NCI-H748 (cell line): ENCODE measurements at regions not wholly inside any gene's neighbourhood (a gene's known extent, or its start where the extent isn't known, plus 50 kb on each side); places are given as distances from the start of the nearest gene placed in this dataset.
"Not testable (repeated sequence)": the region's sequence is repeated elsewhere in the genome, so short reads cannot be mapped to it uniquely, and the experiment has no call there.

Source experiments
- DNase-seq: peaks from one replicate; lab custom pipeline; 2025; ENCODE audit not compliant: unreplicated experiment; lab: John Stamatoyannopoulos, UW

DNA sequence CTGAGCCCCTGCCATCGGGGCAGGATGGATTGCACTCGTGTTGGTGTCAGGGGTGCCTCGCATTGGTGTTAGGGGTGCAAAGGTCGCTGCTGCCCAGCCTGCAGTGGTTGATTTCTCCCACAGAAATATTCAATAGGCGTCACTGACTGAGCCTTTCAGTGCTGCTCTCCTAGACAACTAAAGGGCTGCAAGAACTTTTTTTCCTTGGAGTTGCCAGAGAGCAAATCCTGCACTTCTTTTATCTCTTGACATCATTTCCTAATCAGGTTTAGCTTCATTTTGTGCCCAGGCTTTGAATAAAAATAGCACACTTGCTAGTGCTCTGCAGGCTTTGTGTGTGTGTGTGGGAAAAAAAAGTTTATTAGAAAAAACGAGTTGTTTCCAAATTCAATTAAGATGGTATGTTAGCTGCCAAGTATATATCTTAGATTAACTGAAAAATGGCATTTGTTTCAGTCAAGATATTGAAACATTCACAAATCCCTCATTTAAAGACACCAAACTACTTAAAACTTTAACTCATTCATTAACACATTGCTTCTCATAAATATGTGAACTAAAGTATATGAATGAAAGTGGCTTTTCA lies 125.6 kb downstream of the SOCS6 start:
- DNase-seq: no peak

DNA sequence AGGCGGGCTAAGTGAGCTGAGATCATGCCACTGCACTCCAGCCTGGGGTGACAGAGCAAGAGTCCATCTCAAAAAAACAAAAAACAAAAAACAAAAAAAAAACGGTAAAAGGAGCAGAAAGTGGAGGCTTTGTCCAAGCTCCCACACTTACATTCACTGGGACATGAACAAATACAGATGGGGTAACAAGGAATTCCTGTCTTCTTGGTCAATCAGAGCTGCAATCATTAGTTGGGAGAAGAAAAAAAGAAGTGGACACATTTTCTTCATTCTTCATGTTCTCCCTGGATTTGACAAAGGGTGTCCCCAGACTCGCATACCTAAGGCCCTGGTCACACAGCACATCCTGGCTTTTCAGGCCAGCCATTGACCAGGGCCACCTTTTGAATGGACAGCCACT lies 124.6 kb downstream of the SOCS6 start:
- no peak for DNase-seq

DNA sequence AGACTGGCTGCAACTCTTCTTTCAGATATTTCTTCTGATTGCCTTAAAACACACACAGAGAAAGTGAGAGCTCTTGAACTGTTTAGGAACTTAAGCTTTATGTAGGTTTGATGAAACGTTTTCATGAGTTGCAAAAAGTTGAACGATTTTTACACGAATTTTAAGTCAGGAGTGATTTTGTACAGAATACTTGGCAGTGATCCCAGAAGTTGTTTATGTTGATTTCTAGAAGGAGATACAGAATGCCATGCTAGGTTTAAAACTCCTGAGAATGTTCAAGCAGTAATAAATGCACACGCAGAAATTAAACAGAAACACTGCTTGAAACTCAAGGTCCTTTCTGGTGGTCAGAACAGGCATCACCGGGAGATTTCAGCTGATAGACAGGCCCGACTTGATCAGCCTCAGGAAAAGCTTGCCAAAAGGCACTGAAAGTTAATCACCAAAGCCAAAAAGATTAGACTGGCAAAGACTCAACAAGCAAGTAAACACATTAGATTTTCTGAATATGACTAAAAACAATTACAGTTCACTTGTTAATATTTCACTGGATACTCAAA lies 123.1 kb downstream of the SOCS6 start:
- no peak for DNase-seq

DNA sequence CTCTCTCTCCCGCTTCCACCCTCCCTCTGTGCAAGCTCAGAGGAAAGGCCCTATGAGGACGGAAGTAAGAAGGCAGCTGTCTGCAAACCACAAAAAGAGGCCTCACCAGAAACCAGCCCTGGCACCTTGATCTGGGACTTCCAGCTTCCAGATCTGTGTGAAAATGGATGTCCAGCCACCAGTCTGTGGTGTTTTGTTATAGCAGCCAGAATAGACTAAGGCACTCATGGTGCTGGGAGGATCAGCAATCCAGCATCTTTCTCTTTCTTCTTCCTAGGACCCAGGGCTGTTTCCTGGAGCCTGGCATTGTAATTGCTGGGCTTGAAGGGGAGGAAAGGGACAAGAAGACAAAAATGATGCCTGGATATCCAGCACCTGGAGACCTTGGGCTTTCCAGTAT lies 122.5 kb downstream of the SOCS6 start:
- no peak for DNase-seq

DNA sequence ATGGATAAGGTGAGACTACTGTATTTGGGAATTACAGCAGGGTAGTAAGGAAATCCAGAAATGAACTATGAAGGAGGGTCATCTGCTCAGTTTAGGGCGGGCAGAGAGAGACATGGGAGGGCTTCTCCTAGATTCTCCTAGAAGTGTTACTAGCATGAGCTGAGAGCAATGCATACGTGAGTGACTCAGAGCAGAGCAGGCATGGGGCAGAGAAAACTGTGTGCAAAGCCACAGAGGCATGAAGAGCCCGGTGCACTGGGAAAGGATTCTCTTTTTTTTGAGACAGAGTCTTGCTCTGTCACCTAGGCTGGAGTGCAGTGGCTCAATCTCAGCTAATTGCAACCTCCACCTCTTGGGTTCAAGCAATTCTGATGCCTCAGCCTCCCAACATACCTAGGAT lies 116.2 kb downstream of the SOCS6 start:
- DNase-seq: no peak

DNA sequence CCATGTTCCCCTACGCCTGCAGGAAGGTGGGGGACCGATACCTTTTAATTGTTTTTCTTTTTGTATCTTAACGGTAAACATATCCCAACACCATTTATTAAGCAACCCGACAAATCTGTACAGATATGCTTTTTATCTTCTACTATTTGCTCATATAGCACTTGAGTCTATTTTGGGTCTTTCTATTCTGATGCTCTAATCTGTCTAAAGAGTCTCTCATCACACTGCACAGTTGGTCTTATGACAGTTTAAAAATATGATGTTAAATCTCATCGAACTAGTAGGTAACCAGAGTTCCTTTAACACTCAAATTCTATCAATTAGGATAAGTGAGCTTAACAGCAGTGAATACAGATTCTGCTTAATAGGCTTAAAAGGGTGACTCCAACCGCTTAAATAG lies 111.6 kb downstream of the SOCS6 start:
- no peak for DNase-seq

DNA sequence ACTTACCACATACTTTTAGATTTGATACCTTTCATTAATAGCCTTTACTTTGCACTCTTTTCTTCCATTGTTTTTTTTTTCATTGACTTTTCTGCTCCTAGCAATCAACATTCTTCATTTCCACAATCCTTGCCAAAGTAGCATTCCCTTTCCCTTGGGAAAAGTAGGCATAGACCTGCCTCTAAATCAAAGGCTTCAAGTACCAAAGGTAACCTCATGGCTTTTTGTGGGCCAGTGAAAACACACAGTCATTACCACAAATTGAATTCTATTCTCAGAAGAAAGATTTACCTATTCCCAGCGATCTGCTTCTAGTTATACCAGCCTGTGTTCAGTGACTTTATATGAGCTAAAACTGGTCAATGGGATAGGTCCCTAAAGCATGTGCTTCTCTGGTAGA lies 109.2 kb downstream of the SOCS6 start:
- no peak for DNase-seq

DNA sequence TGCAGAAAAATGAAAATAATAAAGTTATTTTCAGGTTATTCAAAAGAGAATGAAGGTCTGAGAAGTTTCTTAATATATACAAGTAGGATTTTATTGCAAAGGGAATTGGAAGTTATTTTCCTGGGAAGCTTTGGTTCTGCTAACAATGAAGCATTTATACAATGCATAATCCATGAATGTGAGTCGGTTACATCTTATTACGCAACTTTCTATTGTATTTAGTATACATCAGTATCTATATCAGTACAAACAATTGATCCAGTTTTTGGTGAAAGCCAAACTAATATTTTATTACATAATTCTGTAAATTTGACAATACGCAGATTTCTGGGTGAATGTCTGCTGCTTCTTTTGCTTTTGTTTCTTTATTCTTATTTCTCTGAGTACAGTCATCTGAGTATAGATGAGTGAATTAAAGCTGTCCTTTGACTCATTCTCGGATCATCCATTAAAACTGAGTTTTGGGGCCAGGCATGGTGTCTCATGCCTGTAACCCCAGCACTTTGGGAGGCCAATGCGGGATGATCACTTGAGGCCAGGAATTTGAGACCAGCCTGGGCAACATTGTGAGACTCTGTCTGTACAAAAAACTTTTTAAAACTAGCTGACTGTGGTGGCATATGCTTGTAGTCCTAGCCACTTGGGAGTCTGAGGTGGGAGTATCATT lies 108.5 kb downstream of the SOCS6 start:
- DNase-seq: no peak

DNA sequence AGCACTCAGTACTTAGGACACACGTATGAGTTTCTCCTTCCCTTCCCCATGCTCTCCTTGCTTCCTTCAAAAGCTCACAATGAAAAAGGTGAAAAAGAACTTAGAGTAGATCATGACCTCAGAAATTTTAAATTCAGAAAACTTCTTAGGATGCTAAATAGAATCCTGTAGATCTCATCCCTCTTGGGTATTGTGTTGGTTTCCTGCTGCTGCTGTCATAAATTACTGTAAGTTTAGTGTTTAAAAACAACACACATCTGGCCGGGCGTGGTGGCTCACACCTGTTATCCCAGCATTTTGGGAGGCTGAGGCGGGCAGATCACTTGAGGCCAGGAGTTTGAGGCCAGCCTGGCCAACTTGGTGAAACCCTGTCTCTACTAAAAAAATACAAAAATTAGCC lies 106.9 kb downstream of the SOCS6 start:
- DNase-seq: not testable (repeated sequence)

DNA sequence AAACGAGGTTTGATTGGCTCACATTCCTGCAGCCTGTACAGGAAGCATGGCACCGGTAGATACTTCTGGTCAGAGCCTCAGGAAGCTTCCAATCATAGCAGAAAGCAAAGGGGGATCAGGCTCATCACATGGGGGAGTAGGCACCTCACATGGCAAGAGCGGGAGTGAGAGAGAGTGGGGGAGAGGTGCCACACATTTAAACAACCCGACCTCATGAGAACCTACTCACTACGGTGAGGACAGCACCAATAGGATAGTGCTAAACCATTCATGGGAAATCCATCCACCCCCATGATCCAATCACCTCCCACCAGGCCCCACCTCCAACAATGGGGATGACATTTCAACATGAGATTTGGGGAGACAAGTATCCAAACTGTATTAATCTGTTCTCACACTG lies 105.8 kb downstream of the SOCS6 start:
- no peak for DNase-seq

DNA sequence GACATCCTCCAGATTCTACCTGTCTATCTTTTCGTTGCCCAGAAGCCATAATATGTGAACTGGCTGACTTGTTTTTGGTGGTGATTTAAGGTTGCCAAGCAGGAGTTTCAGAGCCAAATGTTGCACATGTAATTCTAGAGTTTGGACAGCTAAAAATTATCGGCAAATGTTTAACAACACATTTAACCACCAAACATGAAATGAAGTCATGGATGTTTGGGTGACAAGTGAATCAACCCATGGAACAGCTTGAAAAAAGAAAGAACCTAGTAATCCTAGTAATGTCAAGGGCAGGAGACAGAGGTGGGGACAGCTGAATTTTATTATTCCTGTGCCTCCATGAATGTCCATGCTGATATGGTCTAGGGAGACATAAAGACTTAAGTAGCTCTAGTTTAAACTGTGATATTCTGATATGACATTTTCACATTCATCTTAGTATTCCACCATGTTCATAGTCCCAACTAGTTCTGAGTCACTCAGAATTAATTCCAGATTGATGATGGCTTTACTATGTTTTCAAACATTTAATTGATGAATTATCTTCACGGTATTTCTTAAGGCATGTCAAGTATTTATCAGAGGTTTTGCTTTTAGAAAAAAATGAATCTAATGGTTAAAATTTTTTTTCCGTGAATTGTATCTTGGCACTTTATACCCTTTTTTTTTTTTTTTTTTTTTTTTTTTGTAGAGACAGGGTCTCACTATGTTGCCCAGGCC lies 101.7 kb downstream of the SOCS6 start:
- DNase-seq: no peak

DNA sequence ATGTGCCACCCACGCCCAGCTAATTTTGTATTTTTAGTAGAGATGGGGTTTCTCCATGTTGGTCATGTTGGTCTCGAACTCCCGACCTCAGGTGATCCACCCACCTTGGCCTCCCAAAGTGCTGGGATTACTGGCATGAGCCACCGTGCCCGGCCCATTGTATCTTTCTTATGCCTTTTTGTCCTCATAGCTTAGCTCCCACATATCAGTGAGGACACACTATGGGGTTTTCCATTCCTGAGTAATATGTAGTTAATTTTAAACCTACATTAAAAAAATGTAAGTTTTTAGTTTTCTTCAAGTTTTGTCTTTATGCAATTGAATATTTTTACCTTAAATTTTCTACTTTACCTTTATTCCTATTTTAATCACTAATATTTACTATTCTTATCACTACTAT lies 100.2 kb downstream of the SOCS6 start:
- not testable (repeated sequence) for DNase-seq

DNA sequence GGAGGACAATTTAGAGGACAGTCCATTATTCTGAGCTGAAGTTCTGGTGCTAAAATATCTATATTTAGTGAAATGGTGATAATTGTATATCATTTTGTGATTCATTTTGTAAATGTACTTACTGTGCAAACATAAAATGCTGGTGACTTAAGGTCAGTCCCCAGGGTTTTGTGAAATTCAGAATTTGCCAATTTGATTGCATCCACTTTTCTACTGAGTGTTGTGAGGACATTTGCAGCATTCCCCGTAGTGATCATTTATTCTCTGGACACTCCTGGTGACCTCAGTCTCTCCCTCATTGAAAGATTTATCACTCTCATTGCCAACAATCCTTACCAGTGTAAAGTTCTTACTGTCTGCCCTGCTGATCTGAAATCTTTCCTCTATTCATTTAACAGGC lies 98.2 kb downstream of the SOCS6 start:
- no peak for DNase-seq

DNA sequence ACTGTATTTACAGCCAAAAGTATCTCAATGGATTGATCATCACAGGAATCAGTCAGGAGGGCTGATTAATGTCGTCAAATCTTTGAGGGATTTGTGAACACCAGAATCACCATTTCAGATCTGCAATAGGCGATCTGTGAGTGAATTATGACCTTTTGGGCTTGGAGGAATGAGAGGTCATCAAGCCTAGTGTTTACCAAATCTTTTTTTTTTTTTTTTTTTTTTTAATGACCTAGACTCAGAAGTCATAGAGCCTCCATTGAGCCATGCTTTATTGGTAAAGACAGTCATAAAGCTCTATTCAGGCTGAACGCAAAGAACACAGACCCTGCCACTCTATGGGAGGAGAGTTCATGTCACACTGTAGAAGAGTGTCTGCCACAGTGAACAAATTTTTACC lies 97.7 kb downstream of the SOCS6 start:
- no peak for DNase-seq

DNA sequence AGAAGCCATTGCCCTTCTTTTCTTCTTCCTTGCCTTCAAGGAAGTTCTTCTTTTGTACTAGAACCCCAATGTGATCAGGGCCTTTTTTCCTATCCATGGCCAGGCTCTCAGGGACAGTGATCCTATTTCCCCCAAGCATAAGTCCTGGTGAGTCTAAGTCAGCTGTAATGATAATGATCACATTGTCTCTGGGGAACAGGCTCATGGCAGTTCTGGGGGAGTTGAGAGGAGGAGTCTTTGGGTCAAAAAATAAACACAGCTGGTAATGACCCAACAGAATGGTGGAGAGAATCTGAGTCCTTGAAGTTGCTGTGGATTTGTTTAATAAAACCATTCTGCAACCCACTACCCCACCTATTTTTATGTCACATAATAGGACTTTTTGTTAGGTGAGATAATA lies 96.6 kb downstream of the SOCS6 start:
- no peak for DNase-seq

DNA sequence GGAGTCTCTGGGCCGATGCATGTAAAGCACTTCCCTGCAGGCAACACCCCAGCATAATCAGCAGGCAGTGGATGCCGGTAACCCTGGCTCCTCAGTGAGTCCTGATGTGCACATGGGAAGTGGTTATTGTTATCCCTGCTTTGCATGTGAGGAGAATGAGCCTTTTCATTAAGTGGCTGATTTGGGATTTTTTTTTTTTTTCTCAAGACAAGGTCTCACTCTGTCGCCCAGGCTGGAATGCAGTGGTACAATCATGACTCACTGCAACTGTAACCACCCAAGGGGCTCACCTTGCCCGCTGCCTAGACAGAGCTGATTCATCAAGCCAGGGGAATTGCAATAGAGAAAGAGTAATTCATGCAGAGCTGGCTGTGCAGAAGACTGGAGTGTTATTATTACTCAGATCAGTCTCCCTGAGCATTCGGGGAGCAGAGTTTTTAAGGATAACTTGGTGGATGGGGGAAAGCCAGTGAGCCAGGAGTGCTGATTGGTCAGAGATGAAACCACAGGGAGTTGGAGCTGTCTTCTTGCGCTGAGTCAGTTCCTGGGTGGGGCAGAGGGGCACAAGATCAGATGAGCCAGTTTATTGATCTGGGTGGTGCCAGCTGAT lies 95.4 kb downstream of the SOCS6 start:
- no peak for DNase-seq

DNA sequence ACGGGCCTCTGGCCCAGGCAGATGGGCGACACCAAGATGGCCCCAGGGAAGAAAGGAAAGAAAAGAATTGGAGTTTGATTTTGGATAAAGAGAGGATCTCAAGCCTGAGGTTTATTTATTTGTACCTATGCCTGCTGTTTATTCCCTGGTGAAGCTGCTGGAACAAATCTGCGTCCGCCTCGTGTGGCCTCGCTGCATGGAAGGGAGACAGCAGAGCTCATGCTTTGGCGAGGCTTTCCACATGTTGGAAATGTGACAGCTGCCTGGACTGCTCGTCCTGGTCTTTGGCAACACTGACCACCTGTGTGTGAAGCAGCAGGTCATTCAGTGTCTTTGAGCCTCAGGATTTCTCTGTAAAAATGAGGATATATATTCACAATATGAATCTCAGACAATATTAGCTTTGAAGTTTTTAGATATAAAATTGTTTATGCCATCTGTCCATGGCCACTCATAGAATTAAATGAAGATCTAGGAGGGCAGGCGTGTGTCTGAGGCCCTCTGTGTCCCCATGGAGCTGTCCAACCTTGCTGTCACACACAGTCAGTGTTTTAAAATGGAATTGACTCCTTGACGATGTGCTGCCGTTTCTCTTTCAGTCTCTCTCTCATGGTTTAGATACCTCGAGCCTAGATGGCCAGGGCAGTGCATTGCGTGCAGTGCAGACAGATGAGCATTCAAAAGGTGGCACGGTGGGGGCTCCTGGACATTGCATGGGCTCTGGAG lies 94.3 kb downstream of the SOCS6 start:
- DNase-seq: no peak

DNA sequence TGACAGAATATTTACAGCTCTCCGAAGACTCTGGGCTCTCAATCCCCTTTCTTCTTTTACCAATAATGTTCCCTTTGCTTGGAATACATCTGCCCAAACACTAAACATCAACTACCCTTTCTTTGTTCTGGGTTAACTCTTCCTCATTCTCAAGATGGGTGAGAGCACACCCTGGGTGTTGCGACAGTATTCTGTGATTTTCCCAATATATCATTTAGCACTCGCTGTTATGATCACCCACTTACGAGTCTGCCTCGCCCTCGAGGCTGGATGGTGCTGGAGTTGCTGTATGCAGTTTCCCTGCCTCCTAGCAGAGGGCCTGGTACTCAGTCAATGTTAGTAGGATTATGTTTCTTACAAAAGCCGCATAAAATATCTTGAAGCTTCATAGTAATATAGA lies 93.2 kb downstream of the SOCS6 start:
- peak; percentile 63 for DNase-seq

DNA sequence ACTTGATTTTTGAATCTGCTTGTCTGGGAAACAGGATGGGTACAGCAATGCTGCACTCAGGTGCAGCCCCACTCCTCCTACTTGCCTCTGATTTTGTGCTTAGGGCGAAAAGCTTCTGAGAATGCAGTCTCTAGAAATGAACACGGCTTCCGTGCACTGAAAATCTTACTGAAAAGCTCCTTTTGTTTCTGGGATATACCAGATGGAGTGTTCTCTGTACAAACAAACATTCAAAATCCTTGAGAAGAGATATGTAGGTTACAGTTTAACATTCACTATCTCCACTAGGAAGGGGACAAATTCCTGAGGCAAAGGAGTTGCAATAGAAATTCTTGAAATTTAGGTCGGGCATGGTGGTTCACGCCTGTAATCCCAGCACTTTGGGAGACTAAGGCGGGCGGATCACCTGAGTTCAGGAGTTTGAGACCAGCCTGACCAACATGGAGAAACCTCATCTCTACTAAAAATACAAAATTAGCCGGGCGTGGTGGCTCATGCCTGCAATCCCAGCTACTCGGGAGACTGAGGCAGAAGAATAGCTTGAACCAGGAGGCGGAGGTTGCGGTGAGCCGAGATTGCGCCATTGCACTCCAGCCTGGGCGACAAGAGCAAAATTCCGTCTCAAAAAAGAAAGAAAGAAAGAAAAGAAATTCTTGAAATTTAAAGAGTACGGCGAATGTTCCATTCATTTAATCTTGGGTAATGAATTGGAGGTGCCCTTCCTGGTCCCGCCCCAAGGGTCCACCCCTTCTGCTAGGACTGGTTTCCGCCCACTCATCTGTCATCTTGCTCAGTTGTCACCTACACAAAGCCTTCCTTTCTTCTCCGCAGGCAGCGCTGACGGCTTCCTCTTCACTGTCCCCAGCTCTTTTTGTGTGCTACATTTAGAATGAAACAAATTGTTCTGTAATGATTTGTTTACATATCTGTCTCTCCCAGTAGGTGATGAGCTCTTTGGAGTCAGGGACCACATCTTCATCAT lies 92.4 kb downstream of the SOCS6 start:
- peak; percentile 96 for DNase-seq
